ENCODE measurements at regions not wholly inside any gene's neighbourhood (a gene's known extent, or its start where the extent isn't known, plus 50 kb on each side); places are given as distances from the start of the nearest gene placed in this dataset.

DNA sequence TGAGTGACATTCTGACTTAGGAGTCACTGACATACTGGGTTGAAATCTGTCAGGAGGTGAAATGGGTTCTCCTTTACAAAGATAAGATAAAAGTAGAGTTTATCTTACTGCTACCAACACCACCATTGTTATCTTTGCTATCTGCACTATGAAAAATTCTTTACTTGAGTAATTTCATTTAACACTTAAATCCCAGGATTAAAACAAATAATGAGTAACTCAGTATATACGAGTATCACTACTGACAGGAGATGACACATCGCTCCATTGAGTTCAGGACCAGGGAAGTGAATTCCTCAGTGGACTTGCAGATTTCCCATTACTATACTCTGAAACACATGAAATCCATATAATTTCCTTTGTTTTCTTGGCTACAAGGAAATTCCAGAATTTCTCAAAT, 242.1 kb upstream of the NLRP1 start:
- no peak for TF ChIP-seq CTCF (conservative IDR thresholded peaks at IDR 0.05)
- H3K27ac ChIP-seq = no peak overlapping the region

- H3K27ac ChIP-seq = no peak overlapping the region
- TF ChIP-seq CTCF (conservative IDR thresholded peaks at IDR 0.05) = no peak
Observed at GRCh38 chr17:5830921-5831320, 239.3 kb upstream of the WSCD1 start.

GRCh38 chr17:5832886-5833285, 237.3 kb upstream of the WSCD1 start:
- H3K27ac ChIP-seq = peak overlapping the region; percentile 51

GRCh38 chr17:5837055-5837491, 233.1 kb upstream of the WSCD1 start:
- H3K27ac ChIP-seq = peak overlapping the region; percentile 31
- TF ChIP-seq CTCF (conservative IDR thresholded peaks at IDR 0.05) = no peak

More at GRCh38 chr17:5832886-5833285, 237.3 kb upstream of the WSCD1 start:
- TF ChIP-seq CTCF (conservative IDR thresholded peaks at IDR 0.05) = no peak

DNA sequence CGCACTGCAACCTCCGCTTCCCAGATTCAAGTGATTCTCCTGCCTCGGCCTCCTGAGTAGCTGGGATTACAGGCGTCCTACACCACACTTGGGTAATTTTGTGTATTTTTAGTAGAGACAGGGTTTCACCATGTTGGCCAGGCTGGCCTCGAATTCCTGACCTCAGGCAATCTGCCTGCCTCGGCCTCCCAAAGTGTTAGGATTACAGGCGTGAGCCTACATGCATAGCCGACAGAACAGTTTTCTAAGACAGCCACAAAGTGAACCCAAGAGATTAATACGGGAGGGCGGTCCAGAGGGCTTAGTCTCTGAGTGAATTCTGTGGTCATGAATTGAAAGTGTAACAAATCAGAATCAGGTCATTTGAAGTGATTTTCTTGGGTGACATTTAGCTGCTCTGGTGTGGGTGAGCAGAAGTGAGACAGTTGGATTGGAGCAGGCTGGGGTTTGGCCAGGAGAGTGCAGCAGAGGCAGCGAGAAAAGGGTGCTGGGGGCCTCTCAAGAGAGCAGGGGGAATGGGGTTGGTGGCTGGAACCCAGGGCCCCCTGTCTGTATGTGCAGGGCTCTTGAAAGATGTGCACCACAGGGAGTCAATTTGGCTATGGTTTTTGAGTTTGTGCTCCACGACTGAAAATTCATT, 231.4 kb upstream of the WSCD1 start:
- no peak overlapping the region for H3K27ac ChIP-seq
- TF ChIP-seq CTCF (conservative IDR thresholded peaks at IDR 0.05) = no peak

- no peak for TF ChIP-seq CTCF (conservative IDR thresholded peaks at IDR 0.05)
- no peak overlapping the region for H3K27ac ChIP-seq
Observed at GRCh38 chr17:5840811-5841446, 229.2 kb upstream of the WSCD1 start.

- no peak for TF ChIP-seq CTCF (conservative IDR thresholded peaks at IDR 0.05)
- H3K27ac ChIP-seq = no peak overlapping the region
Observed at GRCh38 chr17:5841862-5842261, 228.3 kb upstream of the WSCD1 start.
